ENCODE measurements at regions not wholly inside any gene's neighbourhood (a gene's known extent, or its start where the extent isn't known, plus 50 kb on each side); places are given as distances from the start of the nearest gene placed in this dataset.

- TF ChIP-seq CTCF (IDR thresholded peaks at IDR 0.05) (no peak), POLR2A (IDR thresholded peaks at IDR 0.05) (no peak)
Observed at GRCh38 chr14:94836849-94837248, 66.9 kb upstream of the GSC start.

Data from right lobe of liver (tissue), 4 donors.